ENCODE measurements at regions not wholly inside any gene's neighbourhood (a gene's known extent, or its start where the extent isn't known, plus 50 kb on each side); places are given as distances from the start of the nearest gene placed in this dataset.

- Histone ChIP-seq H4K20me1 (ENCODE audit: insufficient read depth, low read length) (no peaks in the 10 kb centered on the region), H3K27me3 (ENCODE audit: control insufficient read depth in 2 of 2, insufficient read depth in 2 of 2, low read length in 2 of 2) (no peaks in the 10 kb centered on the region), H3K4me2 (replicated peaks; ENCODE audit: extremely low read depth, low read length, poor library complexity, severe bottlenecking) (no peak overlapping the region), H3K27ac (ENCODE audit: low read depth in 1 of 2, low read length in 2 of 2) (no peak overlapping the region), H3K9ac (ENCODE audit: insufficient read depth, low read length, poor library complexity, severe bottlenecking) (no peak overlapping the region), H3K4me3 (replicated peaks in 1 of 3; ENCODE audit: low read depth in 2 of 3, low read length in 3 of 3) (no peak overlapping the region), H2AFZ (ENCODE audit: insufficient read depth, low read depth, low read length, poor library complexity, severe bottlenecking) (no peak overlapping the region), H3K36me3 (replicated peaks in 1 of 2; ENCODE audit: control insufficient read depth in 1 of 2, insufficient read depth in 2 of 2, low read length in 2 of 2) (no peaks in the 10 kb centered on the region), H3K4me1 (ENCODE audit: control insufficient read depth in 1 of 2, insufficient read depth in 2 of 2, low read length in 2 of 2) (no peaks in the 10 kb centered on the region), H3K79me2 (ENCODE audit: insufficient read depth, low read length) (no peaks in the 10 kb centered on the region), H3K9me3 (replicated peaks in 1 of 2; ENCODE audit: control insufficient read depth in 1 of 2, insufficient read depth in 1 of 2, low read length in 2 of 2) (no peaks in the 10 kb centered on the region)
- Mint-ChIP-seq H3K27ac (no peak overlapping the region), H3K27me3 (ENCODE audit: low read depth in 3 of 3) (no peaks in the 10 kb centered on the region), H3K36me3 (no peaks in the 10 kb centered on the region), H3K4me1 (no peaks in the 10 kb centered on the region), H3K9me3 (peaks cover 0 to 5% (median 2%) of the 10 kb centered on the region in 7 donors), H3K4me3 (no peak overlapping the region)
- no peak for TF ChIP-seq CTCF (IDR thresholded peaks at IDR 0.05)
- no peak for DNase-seq
- WGBS (ENCODE audit: insufficient coverage): no CpG with 5 or more reads among the region's 5 CpGs
- intact Hi-C loops (cut with micrococcal nuclease): no loop called here
These were observed 396.8 kb upstream of the NETO1 start for GRCh38 chr18:73264562-73264921.

DNA sequence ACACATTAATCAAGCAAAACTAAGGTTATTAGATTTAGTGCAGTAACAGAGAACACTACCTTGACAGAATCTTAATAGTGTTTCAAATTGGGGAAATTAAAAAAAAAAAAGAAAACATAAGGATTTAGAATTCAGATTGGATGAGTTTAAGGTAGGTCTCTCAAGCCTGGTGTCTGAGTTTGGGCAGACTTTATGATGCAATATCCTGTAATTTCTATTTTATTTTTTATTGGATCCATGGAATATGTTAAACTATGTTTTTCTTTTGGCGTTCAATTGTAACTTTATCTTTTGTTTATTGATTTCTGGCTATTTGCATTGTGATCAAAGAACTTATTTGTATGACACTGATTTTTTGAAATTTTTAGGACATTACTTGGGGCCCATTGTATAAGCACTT, 394.1 kb upstream of the NETO1 start:
- no peak for DNase-seq
- TF ChIP-seq CTCF (IDR thresholded peaks at IDR 0.05): no peak
- Mint-ChIP-seq H3K36me3 (no peaks in the 10 kb centered on the region), H3K4me3 (no peak overlapping the region), H3K9me3 (peaks cover 0 to 5% (median 0%) of the 10 kb centered on the region in 7 donors), H3K4me1 (no peaks in the 10 kb centered on the region), H3K27me3 (ENCODE audit: low read depth in 3 of 3) (no peaks in the 10 kb centered on the region), H3K27ac (no peak overlapping the region)
- H4K20me1 ChIP-seq (ENCODE audit: insufficient read depth, low read length): no peaks in the 10 kb centered on the region
- no peaks in the 10 kb centered on the region for H3K27me3 ChIP-seq (ENCODE audit: control insufficient read depth in 2 of 2, insufficient read depth in 2 of 2, low read length in 2 of 2)
- H3K27ac ChIP-seq (ENCODE audit: low read depth in 1 of 2, low read length in 2 of 2): no peak overlapping the region
- no peak overlapping the region for H3K9ac ChIP-seq (ENCODE audit: insufficient read depth, low read length, poor library complexity, severe bottlenecking)
- H3K4me3 ChIP-seq (replicated peaks in 1 of 3; ENCODE audit: low read depth in 2 of 3, low read length in 3 of 3): no peak overlapping the region
- intact Hi-C loops (cut with micrococcal nuclease): no loop called here
- H3K9me3 ChIP-seq (replicated peaks in 1 of 2; ENCODE audit: control insufficient read depth in 1 of 2, insufficient read depth in 1 of 2, low read length in 2 of 2): no peaks in the 10 kb centered on the region
- H3K79me2 ChIP-seq (ENCODE audit: insufficient read depth, low read length): no peaks in the 10 kb centered on the region
- no peak overlapping the region for H3K4me2 ChIP-seq (replicated peaks; ENCODE audit: extremely low read depth, low read length, poor library complexity, severe bottlenecking)
- WGBS (ENCODE audit: insufficient coverage): no CpG with 5 or more reads among the region's 1 CpG
- H2AFZ ChIP-seq (ENCODE audit: insufficient read depth, low read depth, low read length, poor library complexity, severe bottlenecking): no peak overlapping the region
- no peaks in the 10 kb centered on the region for H3K36me3 ChIP-seq (replicated peaks in 1 of 2; ENCODE audit: control insufficient read depth in 1 of 2, insufficient read depth in 2 of 2, low read length in 2 of 2)
- H3K4me1 ChIP-seq (ENCODE audit: control insufficient read depth in 1 of 2, insufficient read depth in 2 of 2, low read length in 2 of 2): no peaks in the 10 kb centered on the region

All from CD14-positive monocyte (primary cell).